ENCODE measurements at regions not wholly inside any gene's neighbourhood (a gene's known extent, or its start where the extent isn't known, plus 50 kb on each side); places are given as distances from the start of the nearest gene placed in this dataset.

GRCh38 chr5:8934455-8934854 lies 611.4 kb downstream of the SEMA5A start:
- no peaks in the 10 kb centered on the region for H3K27me3 ChIP-seq (ENCODE audit: control insufficient read depth in 2 of 2, insufficient read depth in 2 of 2, low read length in 2 of 2)
- DNase-seq (ENCODE audit: low read depth, low spot score): no peak
- H3K9me3 ChIP-seq (replicated peaks; ENCODE audit: control insufficient read depth, insufficient read depth, low read length): no peaks in the 10 kb centered on the region
- H3K79me2 ChIP-seq (ENCODE audit: control insufficient read depth, insufficient read depth, low read length): no peaks in the 10 kb centered on the region
- H4K20me1 ChIP-seq (replicated peaks; ENCODE audit: control insufficient read depth, extremely low read depth, insufficient read depth, low read length): no peaks in the 10 kb centered on the region
- CTCF ChIA-PET: no interaction called here
- H3K4me1 ChIP-seq (ENCODE audit: control insufficient read depth, extremely low read depth, insufficient read depth, low read length): no peaks in the 10 kb centered on the region
- H3K27ac ChIP-seq (ENCODE audit: insufficient read depth, low read depth, low read length): no peak overlapping the region
- H3K4me3 ChIP-seq (replicated peaks in 1 of 3; ENCODE audit: insufficient read depth in 1 of 3, low read depth in 1 of 3, low read length in 3 of 3): no peak overlapping the region
- H3K36me3 ChIP-seq (ENCODE audit: control insufficient read depth in 2 of 2, extremely low read depth in 1 of 2, insufficient read depth in 2 of 2, low read length in 2 of 2): no peaks in the 10 kb centered on the region
- no peak overlapping the region for H3K9ac ChIP-seq (replicated peaks; ENCODE audit: extremely low read depth, insufficient read depth, low read length)
- BruUV-seq (replicated peaks): no TSS peak
- no peak for FAIRE-seq
- no peak overlapping the region for H2AFZ ChIP-seq (ENCODE audit: low read depth, low read length)
- no peak overlapping the region for H3K4me2 ChIP-seq (ENCODE audit: insufficient read depth, low read length)
- intact Hi-C loops (cut with micrococcal nuclease): no loop called here
- dilution Hi-C loops (cut with MboI; ENCODE audit: extremely low pct_ligation_motif_present, low sequenced_read_pairs): no loop called here
- no peak for TF ChIP-seq EZH2 (IDR thresholded peaks at IDR 0.05; ENCODE audit: borderline replicate concordance, low read depth, low read length, severe bottlenecking)
- no peak for TF ChIP-seq JUN (IDR thresholded peaks at IDR 0.05; ENCODE audit: borderline replicate concordance, insufficient read depth, insufficient read length, low read depth)
- TF ChIP-seq GATA2 (IDR thresholded peaks at IDR 0.05; ENCODE audit: insufficient read depth, insufficient read length, low read depth, low read length): no peak
- no peak for TF ChIP-seq CTCF (IDR thresholded peaks at IDR 0.05; ENCODE audit: extremely low read depth in 1 of 2, insufficient read depth in 1 of 2, low read depth in 1 of 2, low read length in 2 of 2)
- TF ChIP-seq MYC (IDR thresholded peaks at IDR 0.05; ENCODE audit: low read depth, low read length): no peak
- TF ChIP-seq POLR2A (IDR thresholded peaks at IDR 0.05; ENCODE audit: low read depth, low read length): no peak
- no peak for TF ChIP-seq POLR2AphosphoS5 (IDR thresholded peaks at IDR 0.05; ENCODE audit: insufficient read depth, low read depth, low read length)
- H3K9me1 ChIP-seq (replicated peaks; ENCODE audit: control insufficient read depth, extremely low read depth, insufficient read depth, low read length): no peaks in the 10 kb centered on the region
- POLR2A ChIA-PET: no interaction called here

GRCh38 chr5:8940934-8941333 lies 604.9 kb downstream of the SEMA5A start:
- Histone ChIP-seq H3K79me2 (ENCODE audit: control insufficient read depth, insufficient read depth, low read length) (no peaks in the 10 kb centered on the region), H3K9me3 (replicated peaks; ENCODE audit: control insufficient read depth, insufficient read depth, low read length) (no peaks in the 10 kb centered on the region), H3K27ac (ENCODE audit: insufficient read depth, low read depth, low read length) (no peak overlapping the region), H3K27me3 (ENCODE audit: control insufficient read depth in 2 of 2, insufficient read depth in 2 of 2, low read length in 2 of 2) (no peaks in the 10 kb centered on the region), H3K4me2 (ENCODE audit: insufficient read depth, low read length) (no peak overlapping the region), H3K4me1 (ENCODE audit: control insufficient read depth, extremely low read depth, insufficient read depth, low read length) (no peaks in the 10 kb centered on the region), H3K36me3 (ENCODE audit: control insufficient read depth in 2 of 2, extremely low read depth in 1 of 2, insufficient read depth in 2 of 2, low read length in 2 of 2) (no peaks in the 10 kb centered on the region), H3K9ac (replicated peaks; ENCODE audit: extremely low read depth, insufficient read depth, low read length) (no peak overlapping the region), H4K20me1 (replicated peaks; ENCODE audit: control insufficient read depth, extremely low read depth, insufficient read depth, low read length) (no peaks in the 10 kb centered on the region), H3K9me1 (replicated peaks; ENCODE audit: control insufficient read depth, extremely low read depth, insufficient read depth, low read length) (no peaks in the 10 kb centered on the region), H2AFZ (ENCODE audit: low read depth, low read length) (no peak overlapping the region), H3K4me3 (replicated peaks in 1 of 3; ENCODE audit: insufficient read depth in 1 of 3, low read depth in 1 of 3, low read length in 3 of 3) (no peak overlapping the region)
- ChIA-PET CTCF (no interaction called here), POLR2A (no interaction called here)
- no TSS peak for BruUV-seq (replicated peaks)
- dilution Hi-C loops (cut with MboI; ENCODE audit: extremely low pct_ligation_motif_present, low sequenced_read_pairs): no loop called here
- DNase-seq (ENCODE audit: low read depth, low spot score) (no peak), FAIRE-seq (no peak)
- intact Hi-C loops (cut with micrococcal nuclease): no loop called here
- TF ChIP-seq POLR2A (IDR thresholded peaks at IDR 0.05; ENCODE audit: low read depth, low read length) (no peak), MYC (IDR thresholded peaks at IDR 0.05; ENCODE audit: low read depth, low read length) (no peak), JUN (IDR thresholded peaks at IDR 0.05; ENCODE audit: borderline replicate concordance, insufficient read depth, insufficient read length, low read depth) (no peak), CTCF (IDR thresholded peaks at IDR 0.05; ENCODE audit: extremely low read depth in 1 of 2, insufficient read depth in 1 of 2, low read depth in 1 of 2, low read length in 2 of 2) (no peak), POLR2AphosphoS5 (IDR thresholded peaks at IDR 0.05; ENCODE audit: insufficient read depth, low read depth, low read length) (no peak), EZH2 (IDR thresholded peaks at IDR 0.05; ENCODE audit: borderline replicate concordance, low read depth, low read length, severe bottlenecking) (no peak), FOS (IDR thresholded peaks at IDR 0.05; ENCODE audit: borderline replicate concordance, insufficient read depth, low read length) (no peak), MAX (IDR thresholded peaks at IDR 0.05; ENCODE audit: insufficient read depth, insufficient read length) (no peak), GATA2 (IDR thresholded peaks at IDR 0.05; ENCODE audit: insufficient read depth, insufficient read length, low read depth, low read length) (no peak)

Measured in endothelial cell of umbilical vein (primary cell).